NCI-H1092 treated with DMSO at 0.1 percent for 48 hours (cell line): ENCODE measurements at regions not wholly inside any gene's neighbourhood (a gene's known extent, or its start where the extent isn't known, plus 50 kb on each side); places are given as distances from the start of the nearest gene placed in this dataset.
"Not testable (repeated sequence)": the region's sequence is repeated elsewhere in the genome, so short reads cannot be mapped to it uniquely, and the experiment has no call there.

ENCODE experiments used
- DNase-seq: peaks from one replicate; lab custom pipeline; 2025; lab: John Stamatoyannopoulos, UW

DNA sequence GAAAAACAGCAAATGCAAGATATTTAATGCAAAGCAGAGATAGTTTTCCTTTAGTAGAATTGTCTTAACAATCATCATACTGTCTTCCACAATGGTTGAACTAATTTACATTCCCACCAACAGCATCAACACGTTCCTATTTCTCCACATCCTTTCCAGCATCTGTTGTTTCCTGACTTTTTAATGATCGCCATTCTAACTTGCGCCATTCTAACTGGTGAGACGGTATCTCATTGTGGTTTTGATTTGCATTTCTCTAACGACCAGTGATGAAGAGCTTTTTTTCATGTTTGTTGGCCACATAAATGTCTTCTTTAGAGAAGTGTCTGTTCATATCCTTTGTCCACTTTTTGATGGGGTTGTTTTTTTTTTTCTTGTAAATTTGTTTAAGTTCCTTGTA is 388.3 kb downstream of the IRS2 start:
- DNase-seq: not testable (repeated sequence)

DNA sequence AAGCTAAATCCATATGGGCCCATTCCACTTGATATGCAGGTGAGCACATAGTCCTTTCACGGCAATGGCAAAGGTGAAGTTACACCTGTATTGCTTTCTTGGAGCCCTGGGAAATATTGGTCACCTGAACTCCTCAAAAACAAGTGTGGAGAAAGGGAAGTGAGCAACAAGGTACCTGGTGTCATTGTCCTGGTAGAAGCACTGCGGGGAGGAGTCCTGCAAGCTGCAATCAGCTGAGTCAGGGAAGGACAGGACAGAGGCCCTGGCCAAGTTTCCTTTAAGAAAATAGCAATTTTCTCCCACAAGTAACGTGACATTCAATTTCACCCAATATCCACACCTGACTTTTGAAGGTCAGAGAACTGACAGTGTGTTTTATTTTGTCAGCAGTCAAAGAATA is 389.1 kb downstream of the IRS2 start:
- DNase-seq: no peak

- no peak for DNase-seq
These were observed 390.1 kb downstream of the IRS2 start for GRCh38 chr13:109396266-109396665.

DNA sequence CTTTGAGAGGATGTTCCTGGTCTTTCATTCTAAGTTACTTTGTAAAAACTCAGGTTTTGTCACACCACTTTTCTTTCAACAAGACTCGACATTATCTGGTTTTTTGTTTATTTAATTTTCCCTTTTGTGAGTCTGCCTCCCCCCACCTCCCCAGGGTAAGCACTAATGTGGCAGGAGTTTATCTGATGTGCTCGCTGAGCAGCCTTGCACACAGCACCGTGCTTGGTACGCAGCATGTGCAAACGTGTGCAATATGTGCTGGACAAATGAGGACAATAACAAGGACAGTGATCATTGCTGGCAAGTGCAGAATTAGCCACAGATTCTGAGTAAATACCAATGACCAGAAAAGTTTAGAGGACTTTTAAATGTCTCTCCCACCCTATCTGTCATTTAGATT is 391.4 kb downstream of the IRS2 start:
- DNase-seq: no peak

DNA sequence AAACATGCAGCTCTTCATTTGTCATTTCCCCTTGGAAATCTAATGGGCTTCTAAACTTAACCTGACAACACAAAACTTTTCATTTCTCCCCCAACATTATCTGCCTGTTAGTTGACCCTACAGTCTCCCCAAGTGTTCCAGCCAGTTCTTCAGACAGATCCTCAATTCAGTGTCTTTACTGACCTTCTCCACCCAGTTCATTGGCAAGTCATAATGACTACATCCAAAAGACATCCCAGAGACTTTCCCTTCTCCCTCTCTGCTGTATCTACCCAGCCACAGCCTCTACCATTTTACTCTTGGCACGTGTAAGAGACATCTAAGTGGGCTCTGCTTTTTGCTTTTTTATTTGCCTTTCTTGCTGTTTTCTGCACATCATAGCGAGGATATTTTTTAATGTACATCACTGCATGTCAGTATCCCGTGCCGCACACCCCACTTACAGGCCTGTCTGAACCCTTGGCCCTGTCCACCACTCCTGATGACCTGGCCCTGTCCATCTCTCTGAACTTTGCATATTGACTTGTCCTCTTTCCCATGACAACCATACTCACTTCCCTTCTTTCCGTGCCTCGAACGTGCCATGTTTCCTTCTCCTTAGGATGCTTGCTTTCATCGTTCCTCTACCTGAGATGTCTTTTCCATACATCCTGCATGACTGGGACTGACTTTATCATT is 391.9 kb downstream of the IRS2 start:
- no peak for DNase-seq

DNA sequence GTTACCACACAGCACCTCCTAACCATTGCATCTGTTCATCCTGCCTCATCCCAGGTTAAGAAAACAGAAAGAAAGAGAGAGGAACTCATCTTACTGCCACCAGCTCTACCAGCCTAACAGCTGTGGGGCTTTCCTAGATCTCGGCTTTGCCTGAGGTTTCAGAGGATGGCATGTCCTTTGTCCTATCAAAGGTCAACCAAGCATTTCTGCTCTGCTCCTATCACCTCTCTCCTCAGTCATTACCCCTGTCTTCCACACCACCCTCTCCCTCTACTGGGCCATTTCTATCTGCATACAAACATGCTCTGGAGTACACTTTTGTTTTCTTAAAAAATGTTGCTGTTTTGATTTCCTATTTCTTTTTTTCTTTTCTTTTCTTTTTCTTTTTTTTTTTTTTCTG is 393.3 kb downstream of the IRS2 start:
- DNase-seq: no peak

DNA sequence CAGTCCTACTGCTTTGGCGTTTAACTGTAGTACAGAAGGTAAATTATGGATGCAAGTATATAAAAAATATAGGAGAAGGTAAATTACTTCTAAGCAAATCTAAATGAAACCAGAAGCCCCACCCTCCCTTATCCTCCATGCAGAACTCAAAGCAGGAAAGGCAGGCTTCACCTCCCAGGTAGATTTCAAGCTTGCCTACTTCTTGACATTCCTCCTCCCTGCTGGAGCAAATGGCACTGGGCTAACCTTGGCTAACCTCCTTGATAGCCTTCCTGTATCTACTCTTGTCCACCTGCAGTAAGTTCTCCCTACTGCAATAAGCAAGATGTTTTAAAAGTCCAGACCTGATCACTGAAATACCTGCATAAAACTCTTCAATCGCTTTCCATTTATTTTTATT is 396.0 kb downstream of the IRS2 start:
- DNase-seq: no peak

DNA sequence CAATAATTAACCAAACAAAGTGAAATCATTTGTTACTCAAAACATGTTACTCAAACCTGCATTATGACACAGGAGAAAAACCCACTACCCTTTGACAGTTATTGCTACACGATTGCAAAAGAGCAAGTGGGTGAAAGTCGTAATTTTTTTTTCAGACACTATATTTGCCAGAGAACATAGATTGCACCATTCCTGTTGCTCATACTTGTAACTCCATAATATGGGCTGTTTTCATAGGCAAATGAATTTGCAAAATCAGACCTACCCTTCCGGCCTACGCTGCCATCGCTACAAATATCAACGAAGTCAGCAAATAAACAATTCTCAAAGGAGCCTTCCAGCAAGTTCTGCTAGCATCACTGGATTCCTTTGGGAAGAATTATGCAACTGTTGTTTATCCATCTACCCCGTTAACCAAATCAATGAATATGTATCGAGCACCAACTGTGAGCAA is 396.5 kb downstream of the IRS2 start:
- DNase-seq: no peak

DNA sequence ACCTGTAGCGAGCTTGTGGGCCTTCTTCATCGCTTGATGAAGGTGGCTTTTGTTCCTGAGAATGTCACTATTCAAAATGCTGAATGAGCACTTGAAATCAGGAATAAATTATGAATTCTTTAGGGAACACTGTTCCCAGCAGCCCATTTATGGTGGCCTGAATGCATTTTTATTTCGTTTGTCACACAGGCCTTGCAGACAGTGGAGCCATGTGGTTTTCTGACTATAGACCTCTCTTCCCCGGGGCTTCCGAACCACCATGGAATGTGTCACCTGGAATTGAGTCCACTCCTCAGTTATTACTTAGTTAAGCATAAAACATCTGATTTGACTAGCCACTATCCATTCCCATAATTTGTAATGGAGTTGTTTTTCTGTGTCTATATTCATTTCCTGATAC is 396.9 kb downstream of the IRS2 start:
- DNase-seq: no peak

GRCh38 chr13:109387471-109387870 is 398.9 kb downstream of the IRS2 start:
- DNase-seq: no peak

DNA sequence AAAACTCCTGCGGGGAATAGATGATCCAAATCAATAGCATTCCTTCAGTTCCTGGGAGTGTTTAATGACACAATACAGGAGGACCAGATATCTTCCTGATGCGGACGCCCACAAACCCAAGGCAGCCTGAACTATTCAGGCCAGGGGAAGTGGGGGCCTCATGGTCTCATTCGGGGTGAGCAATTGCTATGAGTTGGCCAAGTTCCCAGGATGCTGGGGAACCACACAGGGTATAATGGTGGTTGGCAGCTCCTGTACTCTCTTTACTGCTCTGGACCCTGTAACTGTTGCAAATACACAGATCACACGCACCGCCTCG is 401.2 kb downstream of the IRS2 start:
- DNase-seq: no peak

DNA sequence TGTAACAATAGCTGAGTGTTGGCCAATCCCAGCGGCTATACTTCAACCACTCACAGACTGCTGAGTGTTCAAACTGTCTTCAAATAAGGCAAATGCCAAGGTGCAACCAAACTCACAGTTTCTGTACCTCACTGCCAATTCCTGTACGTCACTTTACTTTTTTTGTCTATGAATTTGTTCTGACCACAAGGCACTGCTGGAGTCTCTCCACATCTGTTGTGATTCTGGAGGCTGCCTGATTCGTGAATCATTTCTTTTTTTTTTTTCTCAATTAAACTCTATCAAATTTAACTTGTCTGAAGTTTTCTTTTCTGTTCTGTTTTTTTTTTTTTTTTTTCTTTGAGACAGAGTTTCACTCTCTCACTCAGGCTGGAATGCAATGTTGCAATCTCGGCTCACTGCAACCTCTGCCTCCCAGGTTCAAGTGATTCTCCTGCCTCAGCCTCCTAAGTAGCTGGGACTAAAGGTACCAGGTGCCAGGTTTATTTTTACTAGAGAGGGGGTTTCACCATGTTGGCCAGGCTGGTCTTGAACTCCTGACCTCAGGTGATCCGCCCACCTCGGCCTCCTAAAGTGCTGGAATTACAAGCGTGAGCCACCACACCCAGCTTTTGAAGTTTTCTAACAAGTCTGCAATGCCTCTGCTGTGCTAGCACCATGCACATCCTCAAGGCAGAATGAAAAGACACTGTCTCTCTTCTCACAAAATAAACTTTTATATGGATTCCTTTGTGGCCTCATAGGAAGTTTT is 401.7 kb downstream of the IRS2 start:
- no peak for DNase-seq

DNA sequence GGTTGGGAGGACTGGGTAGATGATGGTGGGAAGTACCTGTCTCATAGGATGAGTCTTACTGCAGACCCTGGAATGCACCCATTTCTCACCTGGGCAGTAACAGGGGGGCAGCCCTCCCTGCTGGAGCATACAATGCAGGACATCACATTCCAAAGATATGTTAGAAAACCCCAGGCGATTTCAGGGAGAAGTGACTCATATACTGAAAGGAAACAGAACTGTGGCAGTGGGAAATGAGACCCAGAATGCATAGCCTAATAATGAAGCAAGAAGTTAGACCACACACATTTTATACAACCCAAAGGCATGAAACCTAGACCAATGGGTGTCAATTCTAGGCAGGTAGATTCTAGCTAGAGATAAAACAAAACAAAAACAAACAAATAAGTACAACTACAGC is 402.7 kb downstream of the IRS2 start:
- no peak for DNase-seq

DNA sequence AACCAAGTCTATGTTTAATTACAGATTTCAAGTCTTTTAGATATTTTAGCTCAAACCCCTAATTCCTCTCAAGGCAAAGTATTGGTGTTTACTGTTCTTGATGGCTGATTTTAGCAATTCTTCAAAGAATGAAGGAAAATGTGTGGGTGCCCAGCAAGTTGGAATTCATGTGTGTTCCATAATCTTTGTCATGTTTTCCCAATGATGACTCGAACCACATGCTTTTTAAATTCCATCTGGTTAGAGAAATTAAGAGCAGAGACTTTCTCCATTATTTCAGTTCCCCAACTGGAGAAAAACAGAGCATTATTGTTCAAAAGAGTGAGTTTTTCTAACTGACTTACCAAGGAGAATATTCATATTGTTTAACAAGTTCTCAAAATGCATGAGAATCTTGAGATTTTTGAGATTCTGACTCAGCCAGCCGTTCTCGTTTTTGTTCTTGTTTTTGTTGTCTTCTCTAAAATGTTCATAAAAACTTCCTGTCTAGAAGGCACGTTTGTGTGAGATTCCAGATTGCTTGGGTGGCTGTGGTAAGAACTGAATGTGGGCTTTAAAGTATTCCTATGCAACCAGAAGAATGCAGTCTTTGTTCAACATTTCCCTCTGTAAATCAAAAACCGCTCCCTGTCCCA is 404.7 kb downstream of the IRS2 start:
- DNase-seq: no peak

- DNase-seq: no peak
These were observed 405.9 kb downstream of the IRS2 start for GRCh38 chr13:109380457-109380856.

- no peak for DNase-seq
These were observed 406.5 kb downstream of the IRS2 start for GRCh38 chr13:109379930-109380329.

- DNase-seq: no peak
These were observed 409.4 kb downstream of the IRS2 start for GRCh38 chr13:109376936-109377335.

DNA sequence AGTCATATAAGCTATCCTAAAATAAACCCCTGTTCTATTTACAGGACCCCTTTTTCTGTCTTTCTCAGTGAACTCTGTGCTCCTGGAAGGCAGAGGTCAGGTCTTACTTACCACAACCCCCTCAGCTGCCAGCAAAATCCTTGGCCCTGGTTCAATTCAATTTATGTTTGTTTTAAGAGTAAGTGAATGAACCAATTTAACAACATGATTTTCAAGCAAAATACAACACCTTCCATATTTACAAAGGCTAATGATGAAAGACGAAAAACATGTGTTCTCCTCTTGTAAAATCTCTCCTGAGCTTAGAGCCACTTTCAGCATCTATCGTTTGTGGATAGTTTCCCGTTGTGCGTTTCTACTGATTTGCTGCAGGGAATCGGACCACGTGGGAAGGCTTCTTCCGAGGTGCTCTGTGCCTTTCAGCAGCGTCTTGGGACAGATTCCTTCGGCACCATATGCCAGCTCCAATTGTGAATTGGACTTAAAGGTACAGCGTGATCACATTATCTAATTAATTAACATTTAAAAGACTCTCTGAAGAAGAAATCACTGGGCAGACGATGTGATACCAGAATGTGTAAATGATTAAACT is 411.7 kb downstream of the IRS2 start:
- no peak for DNase-seq

DNA sequence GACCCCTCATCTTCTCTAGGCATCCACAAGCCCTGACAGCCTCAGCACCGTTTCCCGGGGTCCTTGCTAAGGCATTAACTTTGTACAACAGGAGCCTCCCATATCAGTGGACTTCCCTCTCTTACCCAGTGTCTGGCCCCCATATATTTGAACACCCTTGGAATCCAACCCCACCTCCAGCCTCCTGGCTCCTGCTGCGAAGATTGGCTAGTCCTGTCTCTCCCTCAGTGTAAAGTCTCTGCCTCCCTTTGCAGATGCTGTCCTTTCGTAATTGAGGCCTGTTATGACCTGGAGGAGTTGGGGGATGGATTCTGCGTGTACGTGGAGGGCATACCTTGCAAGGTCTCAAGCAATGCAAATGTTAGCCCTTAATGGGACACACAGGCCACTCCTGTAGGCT is 413.7 kb downstream of the IRS2 start:
- no peak for DNase-seq

GRCh38 chr13:109371066-109371465 is 415.3 kb downstream of the IRS2 start:
- DNase-seq: no peak

- no peak for DNase-seq
These were observed 415.9 kb downstream of the IRS2 start for GRCh38 chr13:109370496-109370895.

DNA sequence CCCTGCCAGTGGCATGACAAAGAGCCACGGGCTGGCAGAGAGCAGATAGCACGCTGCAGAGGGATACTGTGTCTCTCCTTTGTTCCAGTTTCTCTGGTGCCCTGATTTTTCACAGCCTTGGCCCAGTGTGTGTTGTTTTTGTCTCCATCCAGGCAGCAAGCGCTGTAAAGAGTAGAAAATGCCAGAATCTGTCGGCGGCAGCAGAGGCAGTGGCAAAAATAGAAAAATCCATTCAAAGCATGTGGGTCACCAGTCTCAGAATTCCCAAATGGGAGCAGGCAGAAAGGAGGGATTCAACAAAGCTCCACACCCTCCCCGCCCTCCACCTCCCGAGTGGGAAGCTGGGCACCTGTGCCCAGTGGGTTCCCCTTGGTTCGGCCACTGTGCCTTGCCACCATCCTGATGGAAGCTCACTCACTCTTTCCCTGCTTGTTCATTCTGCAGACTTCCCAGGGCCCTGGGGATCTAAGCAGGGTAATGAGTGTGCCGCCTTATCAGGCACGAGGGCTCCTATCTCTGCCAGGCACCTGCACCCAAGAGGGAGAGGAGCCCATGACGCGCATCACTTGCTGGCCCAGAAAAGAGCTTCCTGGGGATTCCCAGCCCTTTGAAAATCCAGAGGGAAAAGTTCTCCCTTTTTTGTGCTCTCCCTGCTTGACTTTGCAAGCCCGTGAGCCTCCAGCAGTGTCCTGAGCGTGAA is 416.9 kb downstream of the IRS2 start:
- DNase-seq: no peak
